SK-N-SH treated with all-trans-retinoic acid at 6 μM for 48 hours (cell line): ENCODE measurements at regions not wholly inside any gene's neighbourhood (a gene's known extent, or its start where the extent isn't known, plus 50 kb on each side); places are given as distances from the start of the nearest gene placed in this dataset.

Source experiments
- ATAC-seq: fragments of 200-7000 bp; cut with Tn5 transposase; 3 replicates; pipeline ENCODE4 v1.9.1; 2020; ENCODE audit warnings: mild to moderate bottlenecking, moderate library complexity
- ARNTL ChIP-seq: fragments of 450-650 bp; formaldehyde crosslinking; IDR thresholded peaks from 2 replicates; pipeline ENCODE4 v1.5.0; 2020; ENCODE audit warnings: low read depth, mild to moderate bottlenecking, moderate library complexity, borderline replicate concordance
- BACH2 ChIP-seq: fragments of 250-450 bp; sonication (Bioruptor Pico); IDR thresholded peaks from 2 replicates; pipeline ENCODE4 v1.9.0; 2021; ENCODE audit warnings: mild to moderate bottlenecking, borderline replicate concordance
- CSDC2 ChIP-seq: fragments of 250-450 bp; sonication (Bioruptor Pico); IDR thresholded peaks from 2 replicates; pipeline ENCODE4 v1.5.0; 2020; ENCODE audit warnings: mild to moderate bottlenecking, moderate library complexity
- ESRRG ChIP-seq: fragments of 250-450 bp; sonication (Bioruptor Pico); IDR thresholded peaks from 2 replicates; pipeline ENCODE4 v1.6.1; 2021; ENCODE audit warnings: mild to moderate bottlenecking
- GLIS3 ChIP-seq: fragments of 250-450 bp; sonication (Bioruptor Pico); IDR thresholded peaks from 2 replicates; pipeline ENCODE4 v1.5.0; 2020; ENCODE audit warnings: mild to moderate bottlenecking, moderate library complexity
- ISL1 ChIP-seq: fragments of 250-450 bp; sonication (Bioruptor Pico); IDR thresholded peaks from 2 replicates; pipeline ENCODE4 v2.1.2; 2022; ENCODE audit warnings: mild to moderate bottlenecking, moderate library complexity
- OSR1 ChIP-seq: fragments of 250-450 bp; sonication (Bioruptor Pico); IDR thresholded peaks from 2 replicates; pipeline ENCODE4 v1.8.0; 2022; ENCODE audit warnings: moderate library complexity, mild to moderate bottlenecking, inconsistent platforms
- PPARA ChIP-seq: fragments of 250-450 bp; sonication (Bioruptor Pico); IDR thresholded peaks from 2 replicates; pipeline ENCODE4 v1.5.0; 2020; ENCODE audit warnings: mild to moderate bottlenecking, borderline replicate concordance
- RARB ChIP-seq: fragments of 250-450 bp; sonication (Bioruptor Pico); IDR thresholded peaks from 2 replicates; pipeline ENCODE4 v1.8.0; 2021; ENCODE audit warnings: mild to moderate bottlenecking, moderate library complexity
- TCF4 ChIP-seq: fragments of 250-450 bp; sonication (Bioruptor Pico); IDR thresholded peaks from 2 replicates; pipeline ENCODE4 v1.8.0; 2021; ENCODE audit warnings: mild to moderate bottlenecking, moderate library complexity, borderline replicate concordance
- TOX ChIP-seq: fragments of 250-450 bp; sonication (Bioruptor Pico); IDR thresholded peaks from 2 replicates; pipeline ENCODE4 v1.8.0; 2021; ENCODE audit warnings: mild to moderate bottlenecking, moderate library complexity, borderline replicate concordance
- ZC3H10 ChIP-seq: fragments of 250-450 bp; sonication (Bioruptor Pico); IDR thresholded peaks from 2 replicates; pipeline ENCODE4 v1.5.1; 2021; ENCODE audit warnings: mild to moderate bottlenecking, moderate library complexity
- ZFP3 ChIP-seq: fragments of 250-450 bp; sonication (Bioruptor Pico); IDR thresholded peaks from 2 replicates; pipeline ENCODE4 v1.5.0; 2020; ENCODE audit warnings: mild to moderate bottlenecking, moderate library complexity
- ZFP30 ChIP-seq: fragments of 450-650 bp; formaldehyde crosslinking; IDR thresholded peaks from 2 replicates; pipeline ENCODE4 v1.5.0; 2022; ENCODE audit warnings: mild to moderate bottlenecking, moderate library complexity
- ZNF565 ChIP-seq: fragments of 450-650 bp; formaldehyde crosslinking; conservative IDR thresholded peaks from 2 replicates; pipeline ENCODE4 v1.5.0; 2020; ENCODE audit warnings: low read depth, mild to moderate bottlenecking, moderate library complexity
- ZNF70 ChIP-seq: fragments of 450-650 bp; formaldehyde crosslinking; IDR thresholded peaks from 2 replicates; pipeline ENCODE4 v1.5.0; 2020; ENCODE audit warnings: mild to moderate bottlenecking, moderate library complexity
- ZNF8 ChIP-seq: fragments of 450-650 bp; formaldehyde crosslinking; IDR thresholded peaks from 2 replicates; pipeline ENCODE4 v1.5.0; 2020; ENCODE audit warnings: mild to moderate bottlenecking, moderate library complexity
- TF ChIP-seq, protein P1 (sequence below): fragments of 250-450 bp; sonication (Bioruptor Pico); IDR thresholded peaks from 2 replicates; pipeline ENCODE4 v1.8.0; 2021; ENCODE audit warnings: low read depth, mild to moderate bottlenecking, moderate library complexity, borderline replicate concordance
- TF ChIP-seq, protein P2 (sequence below): fragments of 250-450 bp; sonication (Bioruptor Pico); IDR thresholded peaks from 2 replicates; pipeline ENCODE4 v1.8.0; 2020; ENCODE audit warnings: mild to moderate bottlenecking, moderate library complexity, borderline replicate concordance
- TF ChIP-seq, protein P3 (sequence below): fragments of 250-450 bp; sonication (Bioruptor Pico); IDR thresholded peaks from 2 replicates; pipeline ENCODE4 v1.5.1; 2021; ENCODE audit warnings: mild to moderate bottlenecking, moderate library complexity
- TF ChIP-seq, protein P4 (sequence below): fragments of 250-450 bp; sonication (Bioruptor Pico); IDR thresholded peaks from 2 replicates; pipeline ENCODE4 v1.5.0; 2020; ENCODE audit warnings: mild to moderate bottlenecking, moderate library complexity
- TF ChIP-seq, protein P5 (sequence below): fragments of 250-450 bp; sonication (Bioruptor Pico); IDR thresholded peaks from 2 replicates; pipeline ENCODE4 v1.5.1; 2020; ENCODE audit warnings: low read depth, mild to moderate bottlenecking, moderate library complexity

DNA sequence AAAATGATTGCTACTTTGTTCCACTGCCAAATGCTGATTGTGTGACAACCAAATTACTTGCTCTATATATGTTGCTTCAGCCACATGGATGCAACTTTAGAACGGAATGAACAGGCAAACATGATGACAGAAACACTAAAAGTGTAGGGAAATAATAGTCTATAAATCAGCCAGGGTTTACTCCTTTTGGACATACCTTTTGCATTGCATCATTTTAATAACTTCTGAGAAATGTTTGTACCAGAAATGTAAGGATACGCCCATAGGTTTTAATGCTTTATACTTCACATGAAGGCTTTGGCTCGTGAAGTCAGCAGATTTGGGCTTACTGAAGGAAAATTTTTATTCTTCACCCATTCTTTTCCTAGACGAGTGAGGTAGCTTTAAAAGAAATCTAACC is 141.0 kb downstream of the POSTN start:
- TF ChIP-seq ZFP3 (CRISPR knock-in tag) (no peak), ARNTL (CRISPR knock-in tag) (no peak), ZC3H10 (CRISPR knock-in tag) (no peak), ZNF565 (CRISPR knock-in tag) (no peak), ESRRG (no peak), CSDC2 (CRISPR knock-in tag) (no peak), BACH2 (CRISPR knock-in tag) (no peak), GLIS3 (CRISPR knock-in tag) (no peak), OSR1 (CRISPR knock-in tag) (no peak), TCF4 (no peak), RARB (CRISPR knock-in tag) (no peak)
- TF ChIP-seq, protein P1, sequence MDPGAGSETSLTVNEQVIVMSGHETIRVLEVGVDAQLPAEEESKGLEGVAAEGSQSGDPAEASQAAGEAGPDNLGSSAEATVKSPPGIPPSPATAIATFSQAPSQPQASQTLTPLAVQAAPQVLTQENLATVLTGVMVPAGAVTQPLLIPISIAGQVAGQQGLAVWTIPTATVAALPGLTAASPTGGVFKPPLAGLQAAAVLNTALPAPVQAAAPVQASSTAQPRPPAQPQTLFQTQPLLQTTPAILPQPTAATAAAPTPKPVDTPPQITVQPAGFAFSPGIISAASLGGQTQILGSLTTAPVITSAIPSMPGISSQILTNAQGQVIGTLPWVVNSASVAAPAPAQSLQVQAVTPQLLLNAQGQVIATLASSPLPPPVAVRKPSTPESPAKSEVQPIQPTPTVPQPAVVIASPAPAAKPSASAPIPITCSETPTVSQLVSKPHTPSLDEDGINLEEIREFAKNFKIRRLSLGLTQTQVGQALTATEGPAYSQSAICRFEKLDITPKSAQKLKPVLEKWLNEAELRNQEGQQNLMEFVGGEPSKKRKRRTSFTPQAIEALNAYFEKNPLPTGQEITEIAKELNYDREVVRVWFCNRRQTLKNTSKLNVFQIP (CRISPR knock-in tag): no peak
- TF ChIP-seq, protein P2, sequence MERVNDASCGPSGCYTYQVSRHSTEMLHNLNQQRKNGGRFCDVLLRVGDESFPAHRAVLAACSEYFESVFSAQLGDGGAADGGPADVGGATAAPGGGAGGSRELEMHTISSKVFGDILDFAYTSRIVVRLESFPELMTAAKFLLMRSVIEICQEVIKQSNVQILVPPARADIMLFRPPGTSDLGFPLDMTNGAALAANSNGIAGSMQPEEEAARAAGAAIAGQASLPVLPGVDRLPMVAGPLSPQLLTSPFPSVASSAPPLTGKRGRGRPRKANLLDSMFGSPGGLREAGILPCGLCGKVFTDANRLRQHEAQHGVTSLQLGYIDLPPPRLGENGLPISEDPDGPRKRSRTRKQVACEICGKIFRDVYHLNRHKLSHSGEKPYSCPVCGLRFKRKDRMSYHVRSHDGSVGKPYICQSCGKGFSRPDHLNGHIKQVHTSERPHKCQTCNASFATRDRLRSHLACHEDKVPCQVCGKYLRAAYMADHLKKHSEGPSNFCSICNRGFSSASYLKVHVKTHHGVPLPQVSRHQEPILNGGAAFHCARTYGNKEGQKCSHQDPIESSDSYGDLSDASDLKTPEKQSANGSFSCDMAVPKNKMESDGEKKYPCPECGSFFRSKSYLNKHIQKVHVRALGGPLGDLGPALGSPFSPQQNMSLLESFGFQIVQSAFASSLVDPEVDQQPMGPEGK (CRISPR knock-in tag): no peak
- TF ChIP-seq, protein P3, sequence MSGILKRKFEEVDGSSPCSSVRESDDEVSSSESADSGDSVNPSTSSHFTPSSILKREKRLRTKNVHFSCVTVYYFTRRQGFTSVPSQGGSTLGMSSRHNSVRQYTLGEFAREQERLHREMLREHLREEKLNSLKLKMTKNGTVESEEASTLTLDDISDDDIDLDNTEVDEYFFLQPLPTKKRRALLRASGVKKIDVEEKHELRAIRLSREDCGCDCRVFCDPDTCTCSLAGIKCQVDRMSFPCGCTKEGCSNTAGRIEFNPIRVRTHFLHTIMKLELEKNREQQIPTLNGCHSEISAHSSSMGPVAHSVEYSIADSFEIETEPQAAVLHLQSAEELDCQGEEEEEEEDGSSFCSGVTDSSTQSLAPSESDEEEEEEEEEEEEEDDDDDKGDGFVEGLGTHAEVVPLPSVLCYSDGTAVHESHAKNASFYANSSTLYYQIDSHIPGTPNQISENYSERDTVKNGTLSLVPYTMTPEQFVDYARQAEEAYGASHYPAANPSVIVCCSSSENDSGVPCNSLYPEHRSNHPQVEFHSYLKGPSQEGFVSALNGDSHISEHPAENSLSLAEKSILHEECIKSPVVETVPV (CRISPR knock-in tag): no peak
- TF ChIP-seq, protein P4, sequence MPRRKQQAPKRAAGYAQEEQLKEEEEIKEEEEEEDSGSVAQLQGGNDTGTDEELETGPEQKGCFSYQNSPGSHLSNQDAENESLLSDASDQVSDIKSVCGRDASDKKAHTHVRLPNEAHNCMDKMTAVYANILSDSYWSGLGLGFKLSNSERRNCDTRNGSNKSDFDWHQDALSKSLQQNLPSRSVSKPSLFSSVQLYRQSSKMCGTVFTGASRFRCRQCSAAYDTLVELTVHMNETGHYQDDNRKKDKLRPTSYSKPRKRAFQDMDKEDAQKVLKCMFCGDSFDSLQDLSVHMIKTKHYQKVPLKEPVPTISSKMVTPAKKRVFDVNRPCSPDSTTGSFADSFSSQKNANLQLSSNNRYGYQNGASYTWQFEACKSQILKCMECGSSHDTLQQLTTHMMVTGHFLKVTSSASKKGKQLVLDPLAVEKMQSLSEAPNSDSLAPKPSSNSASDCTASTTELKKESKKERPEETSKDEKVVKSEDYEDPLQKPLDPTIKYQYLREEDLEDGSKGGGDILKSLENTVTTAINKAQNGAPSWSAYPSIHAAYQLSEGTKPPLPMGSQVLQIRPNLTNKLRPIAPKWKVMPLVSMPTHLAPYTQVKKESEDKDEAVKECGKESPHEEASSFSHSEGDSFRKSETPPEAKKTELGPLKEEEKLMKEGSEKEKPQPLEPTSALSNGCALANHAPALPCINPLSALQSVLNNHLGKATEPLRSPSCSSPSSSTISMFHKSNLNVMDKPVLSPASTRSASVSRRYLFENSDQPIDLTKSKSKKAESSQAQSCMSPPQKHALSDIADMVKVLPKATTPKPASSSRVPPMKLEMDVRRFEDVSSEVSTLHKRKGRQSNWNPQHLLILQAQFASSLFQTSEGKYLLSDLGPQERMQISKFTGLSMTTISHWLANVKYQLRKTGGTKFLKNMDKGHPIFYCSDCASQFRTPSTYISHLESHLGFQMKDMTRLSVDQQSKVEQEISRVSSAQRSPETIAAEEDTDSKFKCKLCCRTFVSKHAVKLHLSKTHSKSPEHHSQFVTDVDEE (CRISPR knock-in tag): no peak
- ATAC-seq: no peak; the same call in 1 of the 3 replicates

DNA sequence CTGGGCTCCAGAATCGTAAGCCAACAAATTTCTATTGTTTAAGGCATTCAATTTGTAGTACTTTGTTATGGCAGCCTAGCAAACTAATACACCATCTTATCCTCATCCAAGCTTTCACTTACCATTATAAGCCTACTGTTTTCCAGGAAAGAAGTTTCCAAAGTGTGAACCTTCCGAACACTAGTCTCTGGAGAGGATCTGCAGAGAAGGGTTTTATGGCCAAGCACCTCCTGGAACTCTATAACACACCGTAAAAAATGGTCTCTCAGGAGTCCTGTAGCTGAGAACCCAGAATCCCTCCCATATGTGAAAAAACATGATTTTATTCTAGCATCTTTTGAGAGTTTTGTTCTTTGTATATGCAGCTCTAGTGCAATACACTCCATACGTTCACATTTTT is 142.1 kb downstream of the POSTN start:
- no peak for ATAC-seq

More for the DNA sequence above, 142.1 kb downstream of the POSTN start:
- TF ChIP-seq, protein P2 (CRISPR knock-in tag): no peak
- TF ChIP-seq PPARA: no peak
- TF ChIP-seq ZNF565 (CRISPR knock-in tag): no peak
- no peak for TF ChIP-seq CSDC2 (CRISPR knock-in tag)
- no peak for TF ChIP-seq ESRRG
- no peak for TF ChIP-seq RARB (CRISPR knock-in tag)
- TF ChIP-seq, protein P5, sequence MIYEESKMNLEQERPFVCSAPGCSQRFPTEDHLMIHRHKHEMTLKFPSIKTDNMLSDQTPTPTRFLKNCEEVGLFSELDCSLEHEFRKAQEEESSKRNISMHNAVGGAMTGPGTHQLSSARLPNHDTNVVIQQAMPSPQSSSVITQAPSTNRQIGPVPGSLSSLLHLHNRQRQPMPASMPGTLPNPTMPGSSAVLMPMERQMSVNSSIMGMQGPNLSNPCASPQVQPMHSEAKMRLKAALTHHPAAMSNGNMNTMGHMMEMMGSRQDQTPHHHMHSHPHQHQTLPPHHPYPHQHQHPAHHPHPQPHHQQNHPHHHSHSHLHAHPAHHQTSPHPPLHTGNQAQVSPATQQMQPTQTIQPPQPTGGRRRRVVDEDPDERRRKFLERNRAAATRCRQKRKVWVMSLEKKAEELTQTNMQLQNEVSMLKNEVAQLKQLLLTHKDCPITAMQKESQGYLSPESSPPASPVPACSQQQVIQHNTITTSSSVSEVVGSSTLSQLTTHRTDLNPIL (CRISPR knock-in tag): no peak
- TF ChIP-seq TOX (CRISPR knock-in tag): no peak
- TF ChIP-seq, protein P1 (CRISPR knock-in tag): no peak
- TF ChIP-seq, protein P3 (CRISPR knock-in tag): no peak
- TF ChIP-seq ZFP30 (CRISPR knock-in tag): no peak
- TF ChIP-seq ZNF70: no peak
- TF ChIP-seq ISL1 (CRISPR knock-in tag): no peak
- TF ChIP-seq ZNF8 (CRISPR knock-in tag): no peak
- TF ChIP-seq ZC3H10 (CRISPR knock-in tag): no peak
